PC-3 (cell line): ENCODE measurements at regions not wholly inside any gene's neighbourhood (a gene's known extent, or its start where the extent isn't known, plus 50 kb on each side); places are given as distances from the start of the nearest gene placed in this dataset.
A peak's percentile ranks its signal among the peaks of the same experiment; 100 is the strongest.

Source experiments
- ATAC-seq: fragments of 200-7000 bp; cut with Tn5 transposase; 2 replicates; pipeline ENCODE4 v1.9.1; 2020; ENCODE audit warnings: mild to moderate bottlenecking, moderate library complexity
- BruUV-seq: library from RNA; stranded (reverse); fragments of 400-500 nt; replicated peaks from 2 replicates; lab custom pipeline; 2021; lab: Mats Ljungman, UMichigan
- CTCF ChIA-PET: fragments of 300-600 bp; sonication (Branson Sonifier 250); formaldehyde crosslinking; loops from one replicate; lab custom pipeline; 2022; ENCODE audit warnings: antibody characterized with exemption; lab: Charles Lee
- POLR2A ChIA-PET: fragments of 300-600 bp; sonication (Branson Sonifier 250); formaldehyde crosslinking; loops from one replicate; lab custom pipeline; 2022; ENCODE audit warnings: antibody characterized with exemption; ENCODE audit not compliant: unreplicated experiment; lab: Charles Lee
- DNase-seq: peaks from one replicate; pipeline ENCODE4 v3.0.0-alpha.2; 2015
- H2AFZ ChIP-seq: fragments of 300-600 bp; sonication (generic); 2 replicates; pipeline ENCODE4 v1.6.0; 2016; ENCODE audit warnings: antibody characterized with exemption, low read length
- H3F3A ChIP-seq: fragments of 300-600 bp; sonication (generic); one replicate; pipeline ENCODE4 v1.6.0; 2017; ENCODE audit warnings: antibody characterized with exemption, low read length, control low read depth, mild to moderate bottlenecking; ENCODE audit not compliant: unreplicated experiment
- H3K27ac ChIP-seq: fragments of 300-600 bp; sonication (generic); 2 replicates; pipeline ENCODE4 v1.5.1; 2016; ENCODE audit warnings: mild to moderate bottlenecking, low read length
- H3K27me3 ChIP-seq: fragments of 300-600 bp; sonication (generic); 2 replicates; pipeline ENCODE4 v1.6.1; 2016; ENCODE audit warnings: low read length, mixed read lengths
- H3K36me3 ChIP-seq: fragments of 300-600 bp; sonication (generic); 2 replicates; pipeline ENCODE4 v1.6.1; 2016; ENCODE audit warnings: low read depth, mixed run types, low read length, mixed read lengths
- H3K4me1 ChIP-seq: fragments of 300-600 bp; sonication (generic); 2 replicates; pipeline ENCODE4 v1.5.1; 2016; ENCODE audit warnings: low read length; ENCODE audit not compliant: insufficient read depth
- H3K4me2 ChIP-seq: fragments of 300-600 bp; sonication (generic); 2 replicates; pipeline ENCODE4 v1.6.0; 2016; ENCODE audit warnings: low read length
- H3K4me3 ChIP-seq: fragments of 300-600 bp; sonication (generic); 2 replicates; pipeline ENCODE4 v1.5.1; 2016; ENCODE audit warnings: mild to moderate bottlenecking, low read length, mixed read lengths
- H3K79me2 ChIP-seq: fragments of 300-600 bp; sonication (generic); 2 replicates; pipeline ENCODE4 v1.6.1; 2017; ENCODE audit warnings: low read length, mixed read lengths
- H3K9ac ChIP-seq: fragments of 300-600 bp; sonication (generic); 2 replicates; pipeline ENCODE4 v1.6.0; 2016; ENCODE audit warnings: mild to moderate bottlenecking, low read length
- H3K9me2 ChIP-seq: fragments of 300-600 bp; sonication (generic); replicated peaks from 2 replicates; pipeline ENCODE4 v1.6.1; 2016; ENCODE audit warnings: mixed run types, low read length, mixed read lengths
- H3K9me3 ChIP-seq: fragments of 300-600 bp; sonication (generic); 2 replicates; pipeline ENCODE4 v1.6.1; 2016; ENCODE audit warnings: low read length, mixed read lengths
- H4K20me1 ChIP-seq: fragments of 300-600 bp; sonication (generic); 2 replicates; pipeline ENCODE4 v1.6.1; 2016; ENCODE audit warnings: low read length, mixed read lengths
- EZH2 ChIP-seq: fragments of 300-600 bp; sonication (generic); IDR thresholded peaks from one replicate; pipeline ENCODE4 v1.6.1; 2017; ENCODE audit warnings: antibody characterized with exemption, mild to moderate bottlenecking, low read length; ENCODE audit not compliant: unreplicated experiment
- EZH2phosphoT487 ChIP-seq: fragments of 300-600 bp; sonication (generic); IDR thresholded peaks from 2 replicates; pipeline ENCODE4 v1.6.1; 2018; ENCODE audit warnings: mild to moderate bottlenecking, antibody characterized with exemption, low read length, borderline replicate concordance
- intact Hi-C: fragments of 100-400 bp; cut with micrococcal nuclease; formaldehyde crosslinking; loops from 2 replicates; pipeline ENCODE4 v1.9.0; 2023
- TF ChIP-seq, protein P1 (sequence below): fragments of 300-600 bp; sonication (generic); conservative IDR thresholded peaks from 2 replicates; pipeline ENCODE4 v1.5.1; 2017; ENCODE audit warnings: antibody characterized with exemption, low read depth, mild to moderate bottlenecking, low read length

- intact Hi-C loops: no loop called here
- Histone ChIP-seq H3K27me3 (no peaks in the 10 kb centered on the region), H3K9me3 (no peaks in the 10 kb centered on the region), H3K4me3 (no peak overlapping the region), H3K27ac (no peak overlapping the region), H4K20me1 (no peaks in the 10 kb centered on the region), H3K36me3 (no peaks in the 10 kb centered on the region), H3K79me2 (no peaks in the 10 kb centered on the region), H3K9me2 (no peaks in the 10 kb centered on the region), H2AFZ (no peak overlapping the region), H3K9ac (no peak overlapping the region), H3K4me2 (no peak overlapping the region), H3K4me1 (peaks cover 42% of the 10 kb centered on the region), H3F3A (no peaks in the 10 kb centered on the region)
- POLR2A ChIA-PET: interaction anchor here (0.7 kb wide), 1 partner anchor 271 kb away, joined by 6 read pairs; no protein-coding TSS in a partner anchor
- CTCF ChIA-PET: interaction anchor here (0.8 kb wide), 1 partner anchor 12 kb away, joined by 3 read pairs; no protein-coding TSS in a partner anchor
- DNase-seq (no peak), ATAC-seq (no peak)
- no TSS peak for BruUV-seq
- TF ChIP-seq, protein P1, sequence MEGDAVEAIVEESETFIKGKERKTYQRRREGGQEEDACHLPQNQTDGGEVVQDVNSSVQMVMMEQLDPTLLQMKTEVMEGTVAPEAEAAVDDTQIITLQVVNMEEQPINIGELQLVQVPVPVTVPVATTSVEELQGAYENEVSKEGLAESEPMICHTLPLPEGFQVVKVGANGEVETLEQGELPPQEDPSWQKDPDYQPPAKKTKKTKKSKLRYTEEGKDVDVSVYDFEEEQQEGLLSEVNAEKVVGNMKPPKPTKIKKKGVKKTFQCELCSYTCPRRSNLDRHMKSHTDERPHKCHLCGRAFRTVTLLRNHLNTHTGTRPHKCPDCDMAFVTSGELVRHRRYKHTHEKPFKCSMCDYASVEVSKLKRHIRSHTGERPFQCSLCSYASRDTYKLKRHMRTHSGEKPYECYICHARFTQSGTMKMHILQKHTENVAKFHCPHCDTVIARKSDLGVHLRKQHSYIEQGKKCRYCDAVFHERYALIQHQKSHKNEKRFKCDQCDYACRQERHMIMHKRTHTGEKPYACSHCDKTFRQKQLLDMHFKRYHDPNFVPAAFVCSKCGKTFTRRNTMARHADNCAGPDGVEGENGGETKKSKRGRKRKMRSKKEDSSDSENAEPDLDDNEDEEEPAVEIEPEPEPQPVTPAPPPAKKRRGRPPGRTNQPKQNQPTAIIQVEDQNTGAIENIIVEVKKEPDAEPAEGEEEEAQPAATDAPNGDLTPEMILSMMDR: no peak
- TF ChIP-seq EZH2phosphoT487 (no peak), EZH2 (no peak)
Measured at GRCh38 chr14:34086223-34086757, 135.4 kb upstream of the EGLN3 start.

DNA sequence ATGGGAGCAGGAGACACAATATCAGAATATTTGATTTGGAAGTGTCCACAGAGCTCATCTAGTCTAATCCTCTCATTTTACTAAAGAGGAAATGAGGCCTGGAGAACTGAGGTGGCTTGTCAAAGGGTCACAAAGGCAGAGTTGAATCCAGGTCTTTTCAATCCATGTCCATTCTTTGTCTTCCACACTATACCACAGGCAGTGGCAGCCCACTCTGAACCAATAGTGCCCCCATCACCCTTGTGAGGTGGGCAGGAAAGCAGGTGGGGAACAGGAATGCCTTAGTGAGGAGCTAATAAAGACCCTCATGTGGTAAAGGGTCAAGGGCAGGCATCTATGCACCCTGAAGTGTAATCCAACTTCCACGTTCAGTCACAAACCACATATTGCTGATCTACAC lies 134.8 kb upstream of the EGLN3 start:
- no peaks in the 10 kb centered on the region for H3K9me2 ChIP-seq
- CTCF ChIA-PET: interaction anchor here (0.8 kb wide), 1 partner anchor 13 kb away, joined by 3 read pairs; no protein-coding TSS in a partner anchor
- H4K20me1 ChIP-seq: no peaks in the 10 kb centered on the region
- H3K9ac ChIP-seq: no peak overlapping the region
- no peaks in the 10 kb centered on the region for H3K36me3 ChIP-seq
- no peaks in the 10 kb centered on the region for H3K79me2 ChIP-seq
- no peak for DNase-seq
- BruUV-seq: no TSS peak
- H3K9me3 ChIP-seq: no peaks in the 10 kb centered on the region
- no peak overlapping the region for H3K27ac ChIP-seq
- intact Hi-C loops: loop anchor here (1.0 kb wide), 1 partner anchor 42 kb away; no protein-coding TSS in a partner anchor
- H3F3A ChIP-seq: no peaks in the 10 kb centered on the region
- H3K4me1 ChIP-seq: peaks cover 48% of the 10 kb centered on the region
- no peak overlapping the region for H3K4me3 ChIP-seq
- H2AFZ ChIP-seq: no peak overlapping the region
- POLR2A ChIA-PET: interaction anchor here (0.7 kb wide), 2 partner anchors 56 to 270 kb away, joined by 6 to 10 read pairs; no protein-coding TSS in a partner anchor
- no peaks in the 10 kb centered on the region for H3K27me3 ChIP-seq
- H3K4me2 ChIP-seq: peak overlapping the region; percentile 30
- TF ChIP-seq, protein P1: no peak
- TF ChIP-seq EZH2phosphoT487: no peak
- TF ChIP-seq EZH2: no peak
- ATAC-seq: no peak
